Loucy (cell line): ENCODE measurements at regions not wholly inside any gene's neighbourhood (a gene's known extent, or its start where the extent isn't known, plus 50 kb on each side); places are given as distances from the start of the nearest gene placed in this dataset.

Source experiments
- EZH2phosphoT487 ChIP-seq: fragments of 200-600 bp; IDR thresholded peaks from 2 replicates; pipeline ENCODE4 v1.6.1; 2018; ENCODE audit warnings: antibody characterized with exemption, mild to moderate bottlenecking, moderate library complexity, borderline replicate concordance
- TF ChIP-seq, protein P1 (sequence below): fragments of 200-600 bp; sonication (generic); conservative IDR thresholded peaks from 2 replicates; pipeline ENCODE4 v1.5.1; 2014; ENCODE audit warnings: mild to moderate bottlenecking, antibody characterized with exemption, low read length

DNA sequence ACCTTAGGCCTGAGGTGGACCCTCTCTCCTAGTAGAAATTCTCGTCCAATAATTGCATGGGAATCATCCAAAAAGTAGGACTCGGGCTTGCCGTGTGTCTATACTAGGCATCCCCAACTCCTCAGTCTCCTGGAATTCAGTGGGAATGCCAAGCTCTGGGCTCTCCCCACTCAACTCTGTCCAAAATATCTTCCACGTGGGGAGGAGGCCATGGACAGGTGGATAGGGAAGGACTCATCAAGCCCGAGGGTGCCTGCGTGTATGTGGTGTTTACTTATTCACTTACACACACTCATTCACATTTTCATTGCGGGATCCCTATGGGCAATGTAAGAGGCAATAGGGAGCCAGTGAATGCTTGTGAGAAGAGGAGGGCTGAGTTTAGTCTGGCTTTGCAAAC is 383.3 kb downstream of the MN1 start:
- TF ChIP-seq, protein P1, sequence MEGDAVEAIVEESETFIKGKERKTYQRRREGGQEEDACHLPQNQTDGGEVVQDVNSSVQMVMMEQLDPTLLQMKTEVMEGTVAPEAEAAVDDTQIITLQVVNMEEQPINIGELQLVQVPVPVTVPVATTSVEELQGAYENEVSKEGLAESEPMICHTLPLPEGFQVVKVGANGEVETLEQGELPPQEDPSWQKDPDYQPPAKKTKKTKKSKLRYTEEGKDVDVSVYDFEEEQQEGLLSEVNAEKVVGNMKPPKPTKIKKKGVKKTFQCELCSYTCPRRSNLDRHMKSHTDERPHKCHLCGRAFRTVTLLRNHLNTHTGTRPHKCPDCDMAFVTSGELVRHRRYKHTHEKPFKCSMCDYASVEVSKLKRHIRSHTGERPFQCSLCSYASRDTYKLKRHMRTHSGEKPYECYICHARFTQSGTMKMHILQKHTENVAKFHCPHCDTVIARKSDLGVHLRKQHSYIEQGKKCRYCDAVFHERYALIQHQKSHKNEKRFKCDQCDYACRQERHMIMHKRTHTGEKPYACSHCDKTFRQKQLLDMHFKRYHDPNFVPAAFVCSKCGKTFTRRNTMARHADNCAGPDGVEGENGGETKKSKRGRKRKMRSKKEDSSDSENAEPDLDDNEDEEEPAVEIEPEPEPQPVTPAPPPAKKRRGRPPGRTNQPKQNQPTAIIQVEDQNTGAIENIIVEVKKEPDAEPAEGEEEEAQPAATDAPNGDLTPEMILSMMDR = no peak
- TF ChIP-seq EZH2phosphoT487 = no peak
